ENCODE measurements at regions not wholly inside any gene's neighbourhood (a gene's known extent, or its start where the extent isn't known, plus 50 kb on each side); places are given as distances from the start of the nearest gene placed in this dataset.

- TF ChIP-seq EP300 (IDR thresholded peaks at IDR 0.05), result no peak
- TF ChIP-seq, protein P1, sequence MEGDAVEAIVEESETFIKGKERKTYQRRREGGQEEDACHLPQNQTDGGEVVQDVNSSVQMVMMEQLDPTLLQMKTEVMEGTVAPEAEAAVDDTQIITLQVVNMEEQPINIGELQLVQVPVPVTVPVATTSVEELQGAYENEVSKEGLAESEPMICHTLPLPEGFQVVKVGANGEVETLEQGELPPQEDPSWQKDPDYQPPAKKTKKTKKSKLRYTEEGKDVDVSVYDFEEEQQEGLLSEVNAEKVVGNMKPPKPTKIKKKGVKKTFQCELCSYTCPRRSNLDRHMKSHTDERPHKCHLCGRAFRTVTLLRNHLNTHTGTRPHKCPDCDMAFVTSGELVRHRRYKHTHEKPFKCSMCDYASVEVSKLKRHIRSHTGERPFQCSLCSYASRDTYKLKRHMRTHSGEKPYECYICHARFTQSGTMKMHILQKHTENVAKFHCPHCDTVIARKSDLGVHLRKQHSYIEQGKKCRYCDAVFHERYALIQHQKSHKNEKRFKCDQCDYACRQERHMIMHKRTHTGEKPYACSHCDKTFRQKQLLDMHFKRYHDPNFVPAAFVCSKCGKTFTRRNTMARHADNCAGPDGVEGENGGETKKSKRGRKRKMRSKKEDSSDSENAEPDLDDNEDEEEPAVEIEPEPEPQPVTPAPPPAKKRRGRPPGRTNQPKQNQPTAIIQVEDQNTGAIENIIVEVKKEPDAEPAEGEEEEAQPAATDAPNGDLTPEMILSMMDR (IDR thresholded peaks at IDR 0.05), result no peak
- TF ChIP-seq POLR2AphosphoS5 (IDR thresholded peaks at IDR 0.05), result no peak
- TF ChIP-seq POLR2A (IDR thresholded peaks at IDR 0.05), result no peak
These were observed 161.6 kb downstream of the BAMBI start for GRCh38 chr10:28838908-28839307.
